ENCODE measurements at regions not wholly inside any gene's neighbourhood (a gene's known extent, or its start where the extent isn't known, plus 50 kb on each side); places are given as distances from the start of the nearest gene placed in this dataset.
"Not testable (repeated sequence)": the region's sequence is repeated elsewhere in the genome, so short reads cannot be mapped to it uniquely, and the experiment has no call there.

- DNase-seq (ENCODE audit: low read depth in 2 of 2), result not testable (repeated sequence)
Measured at GRCh38 chr17:62197156-62197555, 132.1 kb upstream of the MED13 start.

- DNase-seq (ENCODE audit: low read depth in 2 of 2), result not testable (repeated sequence)
Measured at GRCh38 chr17:62196587-62196986, 131.5 kb upstream of the MED13 start.

- no peak for DNase-seq (ENCODE audit: low read depth in 2 of 2)
Measured at GRCh38 chr17:62194401-62194800, 129.3 kb upstream of the MED13 start.

GRCh38 chr17:62193249-62193648, 128.2 kb upstream of the MED13 start:
- DNase-seq (ENCODE audit: low read depth in 2 of 2), result no peak

- no peak for DNase-seq (ENCODE audit: low read depth in 2 of 2)
Measured at GRCh38 chr17:62191390-62192361, 126.6 kb upstream of the MED13 start.

GRCh38 chr17:62189377-62189776, 124.3 kb upstream of the MED13 start:
- DNase-seq (ENCODE audit: low read depth in 2 of 2), result no peak

- DNase-seq (ENCODE audit: low read depth in 2 of 2), result no peak
Measured at GRCh38 chr17:62188713-62189112, 123.6 kb upstream of the MED13 start.

GRCh38 chr17:62187681-62188080, 122.6 kb upstream of the MED13 start:
- DNase-seq (ENCODE audit: low read depth in 2 of 2), result no peak

GRCh38 chr17:62186841-62187240, 121.8 kb upstream of the MED13 start:
- no peak for DNase-seq (ENCODE audit: low read depth in 2 of 2)

GRCh38 chr17:62180772-62181171, 115.7 kb upstream of the MED13 start:
- DNase-seq (ENCODE audit: low read depth in 2 of 2), result no peak

GRCh38 chr17:62179525-62180161, 114.6 kb upstream of the MED13 start:
- DNase-seq (ENCODE audit: low read depth in 2 of 2), result no peak

GRCh38 chr17:62178579-62178978, 113.5 kb upstream of the MED13 start:
- DNase-seq (ENCODE audit: low read depth in 2 of 2), result no peak

GRCh38 chr17:62172492-62173291, 107.6 kb upstream of the MED13 start:
- no peak for DNase-seq (ENCODE audit: low read depth in 2 of 2)

GRCh38 chr17:62167076-62167475, 102.0 kb upstream of the MED13 start:
- DNase-seq (ENCODE audit: low read depth in 2 of 2), result no peak

- DNase-seq (ENCODE audit: low read depth in 2 of 2), result no peak
Measured at GRCh38 chr17:62164747-62165722, 100.0 kb upstream of the MED13 start.

GRCh38 chr17:62163847-62164246, 98.8 kb upstream of the MED13 start:
- DNase-seq (ENCODE audit: low read depth in 2 of 2), result no peak

- DNase-seq (ENCODE audit: low read depth in 2 of 2), result no peak
Measured at GRCh38 chr17:62162898-62163297, 97.8 kb upstream of the MED13 start.

GRCh38 chr17:62161405-62162148, 96.5 kb upstream of the MED13 start:
- DNase-seq (ENCODE audit: low read depth in 2 of 2), result no peak

GRCh38 chr17:62160816-62161215, 95.7 kb upstream of the MED13 start:
- DNase-seq (ENCODE audit: low read depth in 2 of 2), result no peak

- no peak for DNase-seq (ENCODE audit: low read depth in 2 of 2)
Measured at GRCh38 chr17:62159994-62160393, 94.9 kb upstream of the MED13 start.

All from stimulated activated CD4-positive, alpha-beta T cell treated with anti-CD3 and anti-CD28 coated beads, Interleukin-15, amount 100 ng/mL, for 48 hours (primary cell).